ENCODE measurements at regions not wholly inside any gene's neighbourhood (a gene's known extent, or its start where the extent isn't known, plus 50 kb on each side); places are given as distances from the start of the nearest gene placed in this dataset.
"Not testable (repeated sequence)": the region's sequence is repeated elsewhere in the genome, so short reads cannot be mapped to it uniquely, and the experiment has no call there.

- DNase-seq: not testable (repeated sequence)
These were observed 194.4 kb upstream of the ZNF469 start for GRCh38 chr16:88188171-88188895.

DNA sequence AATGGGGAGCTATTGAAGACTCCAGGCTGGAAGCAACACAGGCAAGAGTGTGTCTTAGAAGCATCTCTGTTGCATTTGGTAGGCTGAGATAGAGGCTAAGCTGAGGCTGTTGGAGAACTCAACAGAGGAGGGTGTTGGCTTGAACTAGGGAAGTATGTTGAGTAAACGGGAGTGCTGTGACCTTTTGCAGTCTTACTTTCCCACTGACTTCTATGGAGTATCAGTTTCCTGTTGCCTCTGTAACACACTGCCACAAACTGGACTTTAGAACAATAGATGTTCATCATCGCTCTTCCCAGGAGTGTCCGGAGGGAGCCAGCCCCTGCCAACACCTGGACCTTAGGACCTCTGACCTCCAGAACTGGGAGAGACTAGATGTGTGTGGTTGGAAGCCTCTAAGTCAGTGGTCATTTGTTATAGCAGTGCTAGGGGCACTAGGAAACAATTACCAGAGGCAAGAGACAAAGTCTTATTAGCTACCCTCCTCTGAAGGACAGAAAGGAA, 192.1 kb upstream of the ZNF469 start:
- not testable (repeated sequence) for DNase-seq

GRCh38 chr16:88191168-88191567, 191.6 kb upstream of the ZNF469 start:
- DNase-seq: not testable (repeated sequence)

GRCh38 chr16:88192601-88193000, 190.2 kb upstream of the ZNF469 start:
- DNase-seq: no peak

- DNase-seq: peak; percentile 14 to 36
These were observed 188.9 kb upstream of the ZNF469 start for GRCh38 chr16:88193706-88194396.

DNA sequence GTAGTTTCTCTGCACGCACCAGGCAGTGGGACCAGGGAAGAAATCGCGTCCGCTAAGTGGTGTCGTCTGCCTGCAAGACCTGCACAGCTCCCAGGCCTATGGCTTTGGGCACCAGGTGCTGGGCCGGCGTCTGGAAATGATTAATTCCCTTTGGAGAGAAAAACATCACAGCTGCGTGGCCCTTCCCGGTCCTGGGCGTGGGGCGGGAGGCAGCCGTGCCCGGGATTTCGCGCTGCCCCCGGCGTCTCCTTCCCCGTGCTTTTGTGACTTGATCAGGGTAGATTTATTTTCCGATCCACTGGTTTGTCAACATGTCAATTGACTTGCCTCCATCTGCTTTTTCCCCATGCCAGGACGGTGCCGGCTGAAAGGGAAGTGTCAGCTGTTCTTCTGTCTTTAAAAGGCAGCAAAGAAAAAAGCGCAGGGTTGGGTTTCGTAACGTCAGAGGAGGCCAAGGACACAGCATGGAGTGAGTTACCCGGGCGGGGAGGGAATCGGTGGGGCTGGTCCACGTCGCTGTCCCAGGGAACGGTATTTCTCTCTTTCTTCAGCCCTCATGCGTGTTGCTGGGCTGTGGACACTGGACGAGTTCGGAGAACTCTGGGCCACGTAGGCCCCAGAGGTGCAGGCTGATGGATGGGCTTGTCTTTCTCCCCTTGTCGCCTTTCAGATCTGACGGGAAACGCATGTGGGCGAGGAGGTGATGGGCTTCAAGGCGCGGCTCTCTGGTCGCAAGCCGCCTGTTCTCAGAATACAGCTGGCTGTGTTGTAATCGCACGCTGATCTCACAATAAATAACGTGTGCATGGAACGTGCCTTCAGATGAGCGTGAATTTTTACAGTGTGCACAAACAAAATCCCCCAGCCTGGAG, 188.1 kb upstream of the ZNF469 start:
- DNase-seq: no peak

DNA sequence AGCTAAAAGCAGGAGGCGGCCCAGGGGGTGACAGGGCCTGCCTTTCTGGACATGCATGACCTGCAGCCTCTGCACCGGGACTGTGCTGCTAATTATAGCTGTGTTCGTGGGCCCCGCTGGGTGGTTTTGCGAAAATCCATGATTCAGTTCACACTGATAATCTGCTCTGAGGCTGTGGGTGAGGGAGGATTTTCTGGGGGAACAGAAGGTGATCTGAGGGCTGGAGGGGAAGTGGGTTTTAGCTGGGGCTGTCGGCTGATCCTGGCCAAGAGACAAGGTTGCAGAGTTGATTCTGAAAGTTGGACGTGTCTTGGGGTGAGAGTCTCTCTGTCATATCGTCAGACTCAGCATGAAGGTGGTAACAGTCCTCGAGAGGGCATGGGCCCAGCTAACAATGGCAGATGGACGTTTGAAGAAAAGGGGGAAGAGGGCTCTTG, 187.5 kb upstream of the ZNF469 start:
- DNase-seq: no peak

DNA sequence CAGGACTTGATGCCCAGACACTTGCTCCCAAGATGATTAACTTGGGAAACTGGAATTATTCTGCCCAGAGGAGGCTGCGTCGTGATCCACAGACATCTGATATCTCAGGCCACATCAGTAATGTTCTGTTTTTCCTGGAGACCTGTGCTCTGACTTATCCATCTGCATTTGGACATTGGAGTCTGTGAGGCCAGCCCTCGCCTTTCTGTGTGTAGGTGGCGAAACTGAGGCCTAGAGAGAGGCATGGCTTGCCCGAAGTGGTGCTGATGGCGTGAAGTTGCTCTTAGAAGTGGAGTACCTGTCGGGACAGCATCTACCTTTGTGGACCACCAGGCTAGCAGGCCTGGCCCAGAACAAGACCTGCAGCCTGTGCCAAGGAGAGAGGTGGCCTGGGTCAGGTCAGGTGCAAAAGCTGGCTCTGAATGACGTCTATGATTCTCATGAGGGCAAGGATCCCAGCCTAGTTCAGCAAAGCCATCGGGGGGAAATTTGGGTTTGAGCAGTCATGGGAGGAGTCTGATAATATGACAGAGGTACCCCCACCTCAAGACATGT, 186.8 kb upstream of the ZNF469 start:
- DNase-seq: no peak

- DNase-seq: no peak
These were observed 186.0 kb upstream of the ZNF469 start for GRCh38 chr16:88196471-88197400.

GRCh38 chr16:88197481-88198456, 185.0 kb upstream of the ZNF469 start:
- DNase-seq: no peak

GRCh38 chr16:88198457-88199295, 184.1 kb upstream of the ZNF469 start:
- not testable (repeated sequence) for DNase-seq

GRCh38 chr16:88199296-88200153, 183.2 kb upstream of the ZNF469 start:
- not testable (repeated sequence) for DNase-seq

- DNase-seq: not testable (repeated sequence)
These were observed 182.4 kb upstream of the ZNF469 start for GRCh38 chr16:88200154-88200895.

DNA sequence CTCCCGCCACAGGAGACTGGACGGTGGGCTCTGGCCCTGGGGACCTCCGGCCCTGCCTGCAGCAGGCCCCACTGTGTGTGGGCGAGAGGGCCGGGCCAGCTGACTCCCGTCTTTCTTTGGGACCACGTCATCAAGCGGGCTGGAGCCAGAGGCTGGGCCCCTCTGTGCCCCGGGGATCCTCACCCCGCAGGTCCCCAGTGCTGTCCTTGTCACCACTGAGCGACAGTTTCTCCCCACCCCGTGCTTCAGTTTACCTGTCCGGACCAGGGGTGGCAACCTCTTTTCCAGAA, 181.9 kb upstream of the ZNF469 start:
- DNase-seq: no peak

GRCh38 chr16:88201611-88202010, 181.1 kb upstream of the ZNF469 start:
- not testable (repeated sequence) for DNase-seq

DNA sequence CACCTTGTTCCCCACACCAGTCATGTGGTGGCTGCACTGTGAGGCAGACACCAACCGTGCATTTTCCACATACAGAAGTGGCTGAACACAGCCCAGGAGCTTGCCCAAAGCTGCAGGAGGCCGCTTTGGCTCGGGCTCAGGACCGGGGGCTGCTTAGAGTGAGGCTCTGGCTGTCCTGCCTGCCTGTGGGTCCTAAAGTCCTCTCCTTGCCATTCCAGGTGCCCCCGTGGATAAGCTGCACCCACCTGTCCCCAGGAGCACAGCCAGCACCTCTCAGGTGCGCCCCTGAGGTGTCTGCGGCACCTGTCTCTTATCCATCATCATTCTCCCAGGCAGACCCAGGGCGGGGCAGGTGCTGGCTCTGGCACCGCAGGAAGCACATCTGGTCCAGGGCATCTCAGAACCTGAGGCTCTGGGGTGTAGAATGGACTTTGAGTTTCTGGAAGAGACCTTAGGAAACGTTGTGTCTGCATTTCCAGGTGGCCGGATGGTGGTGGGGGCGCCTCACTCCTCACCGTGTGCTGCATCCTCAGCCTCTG, 180.5 kb upstream of the ZNF469 start:
- DNase-seq: no peak

DNA sequence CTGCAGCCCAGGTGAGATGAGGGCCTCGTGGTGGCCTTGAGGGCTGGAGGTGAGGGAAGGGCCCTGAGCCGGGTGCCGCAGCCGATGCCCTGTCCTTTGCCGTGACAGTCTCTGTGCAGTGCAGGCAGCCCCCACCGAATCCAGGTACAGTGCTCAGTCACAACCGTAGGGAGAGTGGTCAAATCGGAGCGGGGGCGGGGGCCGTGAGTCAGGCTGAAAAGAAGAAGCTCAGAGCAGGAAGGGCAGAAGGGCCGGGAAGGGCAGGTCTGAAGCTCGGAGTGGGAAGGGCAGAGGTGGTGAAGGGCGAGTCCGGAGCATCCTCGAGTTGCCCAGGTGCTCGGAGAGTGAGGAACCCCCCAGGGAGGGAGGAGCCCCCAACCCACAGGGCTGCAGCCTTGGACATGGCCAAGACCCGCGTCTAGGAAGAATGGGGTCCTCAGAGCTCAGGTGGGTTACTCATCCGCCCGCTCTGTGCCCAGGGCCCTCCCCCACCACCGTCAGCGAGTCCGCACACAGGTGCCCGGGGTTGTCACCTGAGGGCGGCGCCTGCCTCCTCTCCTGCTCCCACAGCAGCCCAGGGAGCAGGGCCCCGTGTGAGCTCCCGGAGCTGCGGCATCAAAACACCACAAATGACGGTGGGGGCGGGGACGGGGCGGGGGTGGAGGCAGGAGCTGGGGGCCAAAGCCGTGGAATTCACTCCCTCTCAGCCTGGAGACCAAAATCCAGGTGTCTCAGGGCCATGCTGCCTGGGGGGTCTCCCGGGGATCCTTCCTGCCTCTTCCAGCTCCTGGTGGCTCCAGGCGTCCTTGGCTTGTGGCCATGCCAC, 179.7 kb upstream of the ZNF469 start:
- not testable (repeated sequence) for DNase-seq

All from CD4-positive, alpha-beta T cell treated with Interleukin-1 beta for 1 hour (primary cell).